HEK293 (cell line): ENCODE measurements at regions not wholly inside any gene's neighbourhood (a gene's known extent, or its start where the extent isn't known, plus 50 kb on each side); places are given as distances from the start of the nearest gene placed in this dataset.

Experiments used
- CTCF ChIP-seq: fragments of 450-650 bp; formaldehyde crosslinking; IDR thresholded peaks from 2 replicates; pipeline ENCODE4 v1.5.1; 2016; ENCODE audit warnings: missing biosample characterization, missing genetic modification characterization
- MZF1 ChIP-seq: fragments of 450-650 bp; formaldehyde crosslinking; IDR thresholded peaks from 2 replicates; pipeline ENCODE4 v1.5.1; 2017; ENCODE audit warnings: missing biosample characterization, missing genetic modification characterization, borderline replicate concordance
- PRDM1 ChIP-seq: fragments of 450-650 bp; formaldehyde crosslinking; IDR thresholded peaks from 2 replicates; pipeline ENCODE4; 2016; ENCODE audit warnings: missing biosample characterization, missing genetic modification characterization
- PRDM2 ChIP-seq: fragments of 450-650 bp; formaldehyde crosslinking; IDR thresholded peaks from 2 replicates; pipeline ENCODE4 v1.5.1; 2016; ENCODE audit warnings: missing biosample characterization, missing genetic modification characterization, borderline replicate concordance
- TCF7L2 ChIP-seq: IDR thresholded peaks from 2 replicates; pipeline ENCODE4 v1.6.1; 2011; ENCODE audit warnings: low read depth, mild to moderate bottlenecking, inconsistent platforms, low read length, moderate library complexity, borderline replicate concordance
- YY1 ChIP-seq: fragments of 450-650 bp; formaldehyde crosslinking; IDR thresholded peaks from 2 replicates; pipeline ENCODE4 v1.5.1; 2018; ENCODE audit warnings: missing biosample characterization, missing genetic modification characterization
- ZBTB11 ChIP-seq: fragments of 450-650 bp; formaldehyde crosslinking; conservative IDR thresholded peaks from 2 replicates; pipeline ENCODE4 v1.5.1; 2016; ENCODE audit warnings: low read depth, missing biosample characterization, missing genetic modification characterization
- ZBTB20 ChIP-seq: fragments of 450-650 bp; formaldehyde crosslinking; IDR thresholded peaks from 2 replicates; pipeline ENCODE4 v1.5.1; 2016; ENCODE audit warnings: missing biosample characterization, missing genetic modification characterization
- ZBTB49 ChIP-seq: fragments of 450-650 bp; formaldehyde crosslinking; IDR thresholded peaks from 2 replicates; pipeline ENCODE4 v1.5.1; 2016; ENCODE audit warnings: missing biosample characterization, missing genetic modification characterization, low read depth
- ZNF146 ChIP-seq: fragments of 450-650 bp; formaldehyde crosslinking; IDR thresholded peaks from 2 replicates; pipeline ENCODE4 v1.5.1; 2016; ENCODE audit warnings: missing biosample characterization, missing genetic modification characterization
- ZNF280C ChIP-seq: fragments of 450-650 bp; formaldehyde crosslinking; IDR thresholded peaks from 2 replicates; pipeline ENCODE4 v1.5.1; 2016; ENCODE audit warnings: missing biosample characterization, missing genetic modification characterization
- ZNF513 ChIP-seq: fragments of 450-650 bp; IDR thresholded peaks from 2 replicates; pipeline ENCODE4 v1.5.1; 2018; ENCODE audit warnings: missing biosample characterization, missing genetic modification characterization

- TF ChIP-seq CTCF (no peak), ZBTB49 (tag by site-specific recombination) (no peak), PRDM1 (no peak), ZNF513 (tag by site-specific recombination) (no peak), ZNF146 (no peak), TCF7L2 (no peak), PRDM2 (tag by site-specific recombination) (no peak), YY1 (no peak), ZBTB11 (tag by site-specific recombination) (no peak), ZNF280C (tag by site-specific recombination) (no peak), ZBTB20 (no peak), MZF1 (no peak)
Observed at GRCh38 chr5:56447656-56448055, 214.5 kb upstream of the ANKRD55 start.
